ENCODE measurements at regions not wholly inside any gene's neighbourhood (a gene's known extent, or its start where the extent isn't known, plus 50 kb on each side); places are given as distances from the start of the nearest gene placed in this dataset.

- no peak for FAIRE-seq
Measured at GRCh38 chr2:4618141-4618540, 914.8 kb downstream of the DCDC2C start.

GRCh38 chr2:4618630-4619228 is 915.4 kb downstream of the DCDC2C start:
- no peak for FAIRE-seq

- FAIRE-seq, result no peak
Measured at GRCh38 chr2:4628998-4629501, 925.7 kb downstream of the DCDC2C start.

GRCh38 chr2:4635289-4635688 is 931.9 kb downstream of the DCDC2C start:
- no peak for FAIRE-seq

GRCh38 chr2:4653991-4654390 is 950.6 kb downstream of the DCDC2C start:
- FAIRE-seq, result no peak

- no peak for FAIRE-seq
Measured at GRCh38 chr2:4656326-4656725, 953.0 kb downstream of the DCDC2C start.

- no peak for FAIRE-seq
Measured at GRCh38 chr2:4662161-4662779, 958.9 kb downstream of the DCDC2C start.

GRCh38 chr2:4668381-4668780 is 965.0 kb downstream of the DCDC2C start:
- no peak for FAIRE-seq

- no peak for FAIRE-seq
Measured at GRCh38 chr2:4670331-4670730, 967.0 kb downstream of the DCDC2C start.

GRCh38 chr2:4673025-4673489 is 969.7 kb downstream of the DCDC2C start:
- FAIRE-seq, result no peak

- no peak for FAIRE-seq
Measured at GRCh38 chr2:4674007-4674406, 970.6 kb downstream of the DCDC2C start.

GRCh38 chr2:4675295-4675694 is 971.9 kb downstream of the DCDC2C start:
- no peak for FAIRE-seq

- no peak for FAIRE-seq
Measured at GRCh38 chr2:4678927-4679326, 975.6 kb downstream of the DCDC2C start.

GRCh38 chr2:4679391-4679790 is 976.0 kb downstream of the DCDC2C start:
- FAIRE-seq, result no peak

- no peak for FAIRE-seq
Measured at GRCh38 chr2:4684921-4685320, 981.5 kb downstream of the DCDC2C start.

- FAIRE-seq, result no peak
Measured at GRCh38 chr2:4690913-4691312, 987.5 kb downstream of the DCDC2C start.

GRCh38 chr2:4693266-4693665 is 989.9 kb downstream of the DCDC2C start:
- no peak for FAIRE-seq

GRCh38 chr2:4695281-4695861 is 992.0 kb downstream of the DCDC2C start:
- FAIRE-seq, result no peak

GRCh38 chr2:4715065-4715464 is 977.1 kb upstream of the SOX11 start:
- no peak for FAIRE-seq

- FAIRE-seq, result no peak
Measured at GRCh38 chr2:4718777-4719176, 973.4 kb upstream of the SOX11 start.

GRCh38 chr2:4725618-4726017 is 966.6 kb upstream of the SOX11 start:
- FAIRE-seq, result no peak

GRCh38 chr2:4732560-4732959 is 959.6 kb upstream of the SOX11 start:
- no peak for FAIRE-seq

GRCh38 chr2:4745056-4745991 is 946.9 kb upstream of the SOX11 start:
- FAIRE-seq, result no peak

All from TTC549 (cell line).